Suprapubic skin (tissue), 4 donors: ENCODE measurements at regions not wholly inside any gene's neighbourhood (a gene's known extent, or its start where the extent isn't known, plus 50 kb on each side); places are given as distances from the start of the nearest gene placed in this dataset.

Experiments used
- DNase-seq, 2 donors: peaks; one replicate each; pipeline ENCODE4 v3.0.0-alpha.2; 2019; ENCODE audit warnings: low spot score in 2 of 2
- H3K27ac ChIP-seq: fragments of 200-600 bp; sonication (generic); one replicate; pipeline ENCODE4 v1.5.1; 2019
- H3K27me3 ChIP-seq: fragments of 200-600 bp; sonication (generic); one replicate; pipeline ENCODE4 v1.5.1; 2019
- H3K36me3 ChIP-seq: fragments of 200-600 bp; sonication (generic); one replicate; pipeline ENCODE4 v1.5.1; 2019
- H3K4me1 ChIP-seq: fragments of 200-600 bp; sonication (generic); one replicate; pipeline ENCODE4 v1.5.1; 2019
- H3K4me3 ChIP-seq: fragments of 200-600 bp; sonication (generic); one replicate; pipeline ENCODE4 v1.5.1; 2019; ENCODE audit warnings: mild to moderate bottlenecking
- H3K9me3 ChIP-seq: fragments of 200-600 bp; sonication (generic); one replicate; pipeline ENCODE4 v1.5.1; 2019
- EP300 ChIP-seq: sonication (generic); formaldehyde crosslinking; IDR thresholded peaks from one replicate; pipeline ENCODE4 v1.6.1; 2017; ENCODE audit warnings: antibody characterized with exemption
- POLR2A ChIP-seq, 2 donors: fragments of 450-650 bp; IDR thresholded peaks; one replicate each; pipeline ENCODE4 v1.6.1; 2017; ENCODE audit warnings: antibody characterized with exemption in 2 of 2, mild to moderate bottlenecking in 2 of 2, moderate library complexity in 2 of 2
- POLR2AphosphoS5 ChIP-seq, 3 donors: sonication (generic); formaldehyde crosslinking; IDR thresholded peaks; one replicate each; pipeline ENCODE4 v1.6.1; 2017; ENCODE audit warnings: antibody characterized with exemption in 3 of 3
- WGBS: methylation state at CpG from one replicate; pipeline ENCODE4 v1.1.5; 2018; 5-methylcytosine and 5-hydroxymethylcytosine counted together
- TF ChIP-seq, protein P1 (sequence below), 2 donors: fragments of 200-600 bp in 1 of 2; fragments of 450-650 bp in 1 of 2; sonication (generic) in 1 of 2; IDR thresholded peaks; one replicate each; pipeline ENCODE4 v1.5.1; 2016 to 2019; ENCODE audit warnings: antibody characterized with exemption in 2 of 2, mild to moderate bottlenecking in 1 of 2, moderate library complexity in 1 of 2

- no peaks in the 10 kb centered on the region for H3K9me3 ChIP-seq
- H3K36me3 ChIP-seq = no peaks in the 10 kb centered on the region
- TF ChIP-seq POLR2AphosphoS5 (IDR thresholded peaks at IDR 0.05) (no peak), EP300 (no peak), POLR2A (IDR thresholded peaks at IDR 0.05) (no peak)
- TF ChIP-seq, protein P1, sequence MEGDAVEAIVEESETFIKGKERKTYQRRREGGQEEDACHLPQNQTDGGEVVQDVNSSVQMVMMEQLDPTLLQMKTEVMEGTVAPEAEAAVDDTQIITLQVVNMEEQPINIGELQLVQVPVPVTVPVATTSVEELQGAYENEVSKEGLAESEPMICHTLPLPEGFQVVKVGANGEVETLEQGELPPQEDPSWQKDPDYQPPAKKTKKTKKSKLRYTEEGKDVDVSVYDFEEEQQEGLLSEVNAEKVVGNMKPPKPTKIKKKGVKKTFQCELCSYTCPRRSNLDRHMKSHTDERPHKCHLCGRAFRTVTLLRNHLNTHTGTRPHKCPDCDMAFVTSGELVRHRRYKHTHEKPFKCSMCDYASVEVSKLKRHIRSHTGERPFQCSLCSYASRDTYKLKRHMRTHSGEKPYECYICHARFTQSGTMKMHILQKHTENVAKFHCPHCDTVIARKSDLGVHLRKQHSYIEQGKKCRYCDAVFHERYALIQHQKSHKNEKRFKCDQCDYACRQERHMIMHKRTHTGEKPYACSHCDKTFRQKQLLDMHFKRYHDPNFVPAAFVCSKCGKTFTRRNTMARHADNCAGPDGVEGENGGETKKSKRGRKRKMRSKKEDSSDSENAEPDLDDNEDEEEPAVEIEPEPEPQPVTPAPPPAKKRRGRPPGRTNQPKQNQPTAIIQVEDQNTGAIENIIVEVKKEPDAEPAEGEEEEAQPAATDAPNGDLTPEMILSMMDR (IDR thresholded peaks at IDR 0.05) = no peak
- no peak overlapping the region for H3K27ac ChIP-seq
- WGBS = 60% methylated on average over 2 of the region's 2 CpGs
- H3K4me3 ChIP-seq = no peak overlapping the region
- no peaks in the 10 kb centered on the region for H3K4me1 ChIP-seq
- no peaks in the 10 kb centered on the region for H3K27me3 ChIP-seq
- no peak for DNase-seq
Observed at GRCh38 chr5:97666783-97667182, 483.7 kb upstream of the RIOK2 start.

GRCh38 chr5:97670447-97670846, 487.4 kb upstream of the RIOK2 start:
- Histone ChIP-seq H3K4me3 (no peak overlapping the region), H3K36me3 (no peaks in the 10 kb centered on the region), H3K27ac (no peak overlapping the region), H3K9me3 (no peaks in the 10 kb centered on the region), H3K4me1 (no peaks in the 10 kb centered on the region), H3K27me3 (no peaks in the 10 kb centered on the region)
- TF ChIP-seq, protein P1 (IDR thresholded peaks at IDR 0.05) = no peak
- TF ChIP-seq POLR2A (IDR thresholded peaks at IDR 0.05) = no peak
- no peak for TF ChIP-seq POLR2AphosphoS5 (IDR thresholded peaks at IDR 0.05)
- no peak for TF ChIP-seq EP300
- no peak for DNase-seq

DNA sequence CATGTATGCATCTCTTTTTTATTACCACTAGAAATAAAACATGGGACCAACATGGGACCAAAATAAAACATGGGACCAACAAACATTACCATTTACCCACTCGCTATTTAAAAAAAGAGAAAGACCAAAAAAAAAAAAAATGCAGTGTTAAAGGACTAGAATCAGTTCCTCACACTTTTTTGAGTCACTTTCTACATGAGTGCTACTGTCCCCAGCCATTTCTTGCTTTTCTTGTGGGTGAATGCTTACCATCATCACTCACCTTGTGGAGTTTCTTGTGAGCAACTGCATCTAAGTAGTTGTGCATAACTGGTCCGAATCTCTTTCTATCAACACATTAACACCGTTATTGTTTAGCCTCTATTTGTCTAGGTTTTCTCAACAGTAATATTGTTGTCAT, 493.6 kb upstream of the RIOK2 start:
- DNase-seq = no peak
- Histone ChIP-seq H3K9me3 (no peaks in the 10 kb centered on the region), H3K4me1 (no peaks in the 10 kb centered on the region), H3K27ac (no peak overlapping the region), H3K36me3 (no peaks in the 10 kb centered on the region), H3K4me3 (no peak overlapping the region), H3K27me3 (no peaks in the 10 kb centered on the region)
- TF ChIP-seq POLR2AphosphoS5 (IDR thresholded peaks at IDR 0.05) (no peak), POLR2A (IDR thresholded peaks at IDR 0.05) (no peak), EP300 (no peak)
- TF ChIP-seq, protein P1 (IDR thresholded peaks at IDR 0.05) = no peak
- WGBS = 97% methylated on average over 3 of the region's 3 CpGs

DNA sequence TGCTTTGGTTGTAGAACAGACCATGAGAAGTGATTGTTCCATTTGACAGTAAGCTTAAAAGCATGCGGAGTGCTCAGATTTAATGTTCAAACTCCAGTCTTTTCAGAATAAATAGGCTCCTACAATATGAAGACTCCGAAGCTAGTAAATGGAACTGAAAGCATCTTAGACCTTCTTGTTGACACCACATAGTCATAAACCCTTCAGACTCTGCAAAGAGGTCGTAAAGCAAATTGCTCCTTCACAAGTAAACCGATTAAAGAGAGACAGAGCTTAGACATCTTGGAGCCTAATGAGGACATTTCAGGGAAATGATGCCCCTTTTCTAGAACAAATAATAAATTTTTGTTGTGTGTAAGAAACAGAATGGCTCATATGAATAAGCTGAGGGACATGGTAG, 511.0 kb upstream of the RIOK2 start:
- no peaks in the 10 kb centered on the region for H3K36me3 ChIP-seq
- no peaks in the 10 kb centered on the region for H3K9me3 ChIP-seq
- no peak overlapping the region for H3K27ac ChIP-seq
- H3K27me3 ChIP-seq = no peaks in the 10 kb centered on the region
- no peak for DNase-seq
- no peak overlapping the region for H3K4me3 ChIP-seq
- no peak for TF ChIP-seq POLR2AphosphoS5 (IDR thresholded peaks at IDR 0.05)
- TF ChIP-seq, protein P1 (IDR thresholded peaks at IDR 0.05) = no peak
- TF ChIP-seq EP300 = no peak
- TF ChIP-seq POLR2A (IDR thresholded peaks at IDR 0.05) = no peak
- 75% methylated on average over 4 of the region's 4 CpGs for whole genome bisulfite sequencing
- H3K4me1 ChIP-seq = no peaks in the 10 kb centered on the region

- no peaks in the 10 kb centered on the region for H3K27me3 ChIP-seq
- TF ChIP-seq, protein P1 (IDR thresholded peaks at IDR 0.05) = no peak
- TF ChIP-seq POLR2AphosphoS5 (IDR thresholded peaks at IDR 0.05) (no peak), EP300 (no peak), POLR2A (IDR thresholded peaks at IDR 0.05) (no peak)
- no peak overlapping the region for H3K4me3 ChIP-seq
- DNase-seq = no peak
- H3K9me3 ChIP-seq = no peaks in the 10 kb centered on the region
- H3K36me3 ChIP-seq = no peaks in the 10 kb centered on the region
- no peaks in the 10 kb centered on the region for H3K4me1 ChIP-seq
- no peak overlapping the region for H3K27ac ChIP-seq
Observed at GRCh38 chr5:97714424-97714823, 531.4 kb upstream of the RIOK2 start.
